Suprapubic skin (tissue), 4 donors: ENCODE measurements at regions not wholly inside any gene's neighbourhood (a gene's known extent, or its start where the extent isn't known, plus 50 kb on each side); places are given as distances from the start of the nearest gene placed in this dataset.
"Not testable (repeated sequence)": the region's sequence is repeated elsewhere in the genome, so short reads cannot be mapped to it uniquely, and the experiment has no call there.

Experiments
- POLR2A ChIP-seq, 2 donors: fragments of 450-650 bp; IDR thresholded peaks; one replicate each; pipeline ENCODE4 v1.6.1; 2017; ENCODE audit warnings: antibody characterized with exemption in 2 of 2, mild to moderate bottlenecking in 2 of 2, moderate library complexity in 2 of 2
- POLR2AphosphoS5 ChIP-seq, 3 donors: sonication (generic); formaldehyde crosslinking; IDR thresholded peaks; one replicate each; pipeline ENCODE4 v1.6.1; 2017; ENCODE audit warnings: antibody characterized with exemption in 3 of 3
- TF ChIP-seq, protein P1 (sequence below), 2 donors: fragments of 200-600 bp in 1 of 2; fragments of 450-650 bp in 1 of 2; sonication (generic) in 1 of 2; IDR thresholded peaks; one replicate each; pipeline ENCODE4 v1.5.1; 2016 to 2019; ENCODE audit warnings: antibody characterized with exemption in 2 of 2, mild to moderate bottlenecking in 1 of 2, moderate library complexity in 1 of 2

DNA sequence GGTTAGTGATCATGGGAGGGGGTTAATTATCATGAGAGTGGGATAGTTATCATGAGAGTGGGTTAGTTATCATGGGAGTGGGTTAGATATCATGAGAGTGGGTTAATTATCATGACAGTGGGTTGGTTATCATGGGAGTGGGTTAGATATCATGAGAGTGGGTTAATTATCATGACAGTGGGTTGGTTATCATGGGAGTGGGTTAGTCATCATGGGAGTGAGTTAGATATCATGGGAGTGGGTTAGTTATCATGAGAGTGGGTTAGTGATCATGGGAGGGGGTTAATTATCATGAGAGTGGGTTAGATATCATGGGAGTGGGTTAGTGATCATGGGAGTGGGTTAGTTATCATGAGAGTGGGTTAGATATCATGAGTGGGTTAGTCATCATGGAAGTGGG, 235.8 kb upstream of the C1orf174 start:
- TF ChIP-seq POLR2AphosphoS5, POLR2A (IDR thresholded peaks at IDR 0.05): not testable (repeated sequence)
- TF ChIP-seq, protein P1, sequence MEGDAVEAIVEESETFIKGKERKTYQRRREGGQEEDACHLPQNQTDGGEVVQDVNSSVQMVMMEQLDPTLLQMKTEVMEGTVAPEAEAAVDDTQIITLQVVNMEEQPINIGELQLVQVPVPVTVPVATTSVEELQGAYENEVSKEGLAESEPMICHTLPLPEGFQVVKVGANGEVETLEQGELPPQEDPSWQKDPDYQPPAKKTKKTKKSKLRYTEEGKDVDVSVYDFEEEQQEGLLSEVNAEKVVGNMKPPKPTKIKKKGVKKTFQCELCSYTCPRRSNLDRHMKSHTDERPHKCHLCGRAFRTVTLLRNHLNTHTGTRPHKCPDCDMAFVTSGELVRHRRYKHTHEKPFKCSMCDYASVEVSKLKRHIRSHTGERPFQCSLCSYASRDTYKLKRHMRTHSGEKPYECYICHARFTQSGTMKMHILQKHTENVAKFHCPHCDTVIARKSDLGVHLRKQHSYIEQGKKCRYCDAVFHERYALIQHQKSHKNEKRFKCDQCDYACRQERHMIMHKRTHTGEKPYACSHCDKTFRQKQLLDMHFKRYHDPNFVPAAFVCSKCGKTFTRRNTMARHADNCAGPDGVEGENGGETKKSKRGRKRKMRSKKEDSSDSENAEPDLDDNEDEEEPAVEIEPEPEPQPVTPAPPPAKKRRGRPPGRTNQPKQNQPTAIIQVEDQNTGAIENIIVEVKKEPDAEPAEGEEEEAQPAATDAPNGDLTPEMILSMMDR (IDR thresholded peaks at IDR 0.05) = not testable (repeated sequence)
